ENCODE measurements at regions not wholly inside any gene's neighbourhood (a gene's known extent, or its start where the extent isn't known, plus 50 kb on each side); places are given as distances from the start of the nearest gene placed in this dataset.
"Not testable (repeated sequence)": the region's sequence is repeated elsewhere in the genome, so short reads cannot be mapped to it uniquely, and the experiment has no call there.

GRCh38 chr17:71593078-71593477 lies 527.7 kb upstream of the SOX9 start:
- H3K27me3 ChIP-seq (ENCODE audit: insufficient read depth, low read length, poor library complexity, severe bottlenecking): no peaks in the 10 kb centered on the region
- H3K4me3 ChIP-seq (ENCODE audit: low read length, poor library complexity, severe bottlenecking): no peak overlapping the region
- no peaks in the 10 kb centered on the region for H3K79me2 ChIP-seq (ENCODE audit: insufficient read depth, low read length)
- TF ChIP-seq CTCF (conservative IDR thresholded peaks at IDR 0.05; ENCODE audit: low read length) (no peak), EZH2phosphoT487 (IDR thresholded peaks at IDR 0.05; ENCODE audit: borderline replicate concordance) (no peak)
- no peak overlapping the region for H3K4me2 ChIP-seq (ENCODE audit: low read depth, low read length, poor library complexity, severe bottlenecking)
- no peak overlapping the region for H2AFZ ChIP-seq (ENCODE audit: low read length)
- no peaks in the 10 kb centered on the region for H4K20me1 ChIP-seq (ENCODE audit: insufficient read depth, low read length, poor library complexity, severe bottlenecking)
- no peaks in the 10 kb centered on the region; the same call in 1 of the 2 replicates for H3K9me3 ChIP-seq (ENCODE audit: insufficient read depth, low read depth, low read length)
- no peak overlapping the region for H3K9ac ChIP-seq (ENCODE audit: low read depth, low read length, poor library complexity, severe bottlenecking)
- no peaks in the 10 kb centered on the region for H3K36me3 ChIP-seq (ENCODE audit: insufficient read depth, low read length)
- no peaks in the 10 kb centered on the region for H3F3A ChIP-seq (ENCODE audit: low read depth)
- no peaks in the 10 kb centered on the region for H3K4me1 ChIP-seq (ENCODE audit: insufficient read depth, low read length, poor library complexity, severe bottlenecking)
- no peaks in the 10 kb centered on the region for H3K9me2 ChIP-seq (replicated peaks; ENCODE audit: low read depth, low read length)

- H4K20me1 ChIP-seq (ENCODE audit: insufficient read depth, low read length, poor library complexity, severe bottlenecking); H3K9me3 ChIP-seq (ENCODE audit: insufficient read depth, low read depth, low read length); H3K4me2 ChIP-seq (ENCODE audit: low read depth, low read length, poor library complexity, severe bottlenecking); H3K4me1 ChIP-seq (ENCODE audit: insufficient read depth, low read length, poor library complexity, severe bottlenecking); H3K27me3 ChIP-seq (ENCODE audit: insufficient read depth, low read length, poor library complexity, severe bottlenecking); H3K9ac ChIP-seq (ENCODE audit: low read depth, low read length, poor library complexity, severe bottlenecking); H3K9me2 ChIP-seq (replicated peaks; ENCODE audit: low read depth, low read length); H3K79me2 ChIP-seq (ENCODE audit: insufficient read depth, low read length); H3K36me3 ChIP-seq (ENCODE audit: insufficient read depth, low read length); H3K4me3 ChIP-seq (ENCODE audit: low read length, poor library complexity, severe bottlenecking); H2AFZ ChIP-seq (ENCODE audit: low read length); H3F3A ChIP-seq (ENCODE audit: low read depth): not testable (repeated sequence)
Observed at GRCh38 chr17:71599583-71599982, 521.2 kb upstream of the SOX9 start.

- no peaks in the 10 kb centered on the region for H4K20me1 ChIP-seq (ENCODE audit: insufficient read depth, low read length, poor library complexity, severe bottlenecking)
- no peak overlapping the region for H3K4me2 ChIP-seq (ENCODE audit: low read depth, low read length, poor library complexity, severe bottlenecking)
- no peaks in the 10 kb centered on the region for H3F3A ChIP-seq (ENCODE audit: low read depth)
- H3K27me3 ChIP-seq (ENCODE audit: insufficient read depth, low read length, poor library complexity, severe bottlenecking): no peaks in the 10 kb centered on the region
- H3K9ac ChIP-seq (ENCODE audit: low read depth, low read length, poor library complexity, severe bottlenecking): no peak overlapping the region
- H3K79me2 ChIP-seq (ENCODE audit: insufficient read depth, low read length): no peaks in the 10 kb centered on the region
- H3K4me3 ChIP-seq (ENCODE audit: low read length, poor library complexity, severe bottlenecking): no peak overlapping the region
- TF ChIP-seq CTCF (conservative IDR thresholded peaks at IDR 0.05; ENCODE audit: low read length): no peak
- no peak for TF ChIP-seq EZH2phosphoT487 (IDR thresholded peaks at IDR 0.05; ENCODE audit: borderline replicate concordance)
- no peaks in the 10 kb centered on the region; the same call in 1 of the 2 replicates for H3K9me3 ChIP-seq (ENCODE audit: insufficient read depth, low read depth, low read length)
- H3K4me1 ChIP-seq (ENCODE audit: insufficient read depth, low read length, poor library complexity, severe bottlenecking): no peaks in the 10 kb centered on the region
- no peaks in the 10 kb centered on the region for H3K9me2 ChIP-seq (replicated peaks; ENCODE audit: low read depth, low read length)
- no peaks in the 10 kb centered on the region for H3K36me3 ChIP-seq (ENCODE audit: insufficient read depth, low read length)
- no peak overlapping the region for H2AFZ ChIP-seq (ENCODE audit: low read length)
Observed at GRCh38 chr17:71600137-71600789, 520.6 kb upstream of the SOX9 start.

GRCh38 chr17:71601894-71602504 lies 518.8 kb upstream of the SOX9 start:
- Histone ChIP-seq H3K9ac (ENCODE audit: low read depth, low read length, poor library complexity, severe bottlenecking) (no peak overlapping the region), H4K20me1 (ENCODE audit: insufficient read depth, low read length, poor library complexity, severe bottlenecking) (no peaks in the 10 kb centered on the region), H3K27me3 (ENCODE audit: insufficient read depth, low read length, poor library complexity, severe bottlenecking) (no peaks in the 10 kb centered on the region), H3K9me2 (replicated peaks; ENCODE audit: low read depth, low read length) (no peaks in the 10 kb centered on the region), H3K4me1 (ENCODE audit: insufficient read depth, low read length, poor library complexity, severe bottlenecking) (no peaks in the 10 kb centered on the region), H3F3A (ENCODE audit: low read depth) (no peaks in the 10 kb centered on the region), H3K36me3 (ENCODE audit: insufficient read depth, low read length) (no peaks in the 10 kb centered on the region), H3K4me3 (ENCODE audit: low read length, poor library complexity, severe bottlenecking) (no peak overlapping the region), H3K4me2 (ENCODE audit: low read depth, low read length, poor library complexity, severe bottlenecking) (no peak overlapping the region), H3K9me3 (ENCODE audit: insufficient read depth, low read depth, low read length) (no peaks in the 10 kb centered on the region), H2AFZ (ENCODE audit: low read length) (no peak overlapping the region), H3K79me2 (ENCODE audit: insufficient read depth, low read length) (no peaks in the 10 kb centered on the region)
- TF ChIP-seq CTCF (conservative IDR thresholded peaks at IDR 0.05; ENCODE audit: low read length): no peak
- TF ChIP-seq EZH2phosphoT487 (IDR thresholded peaks at IDR 0.05; ENCODE audit: borderline replicate concordance): no peak

All from Loucy (cell line).